ENCODE measurements at regions not wholly inside any gene's neighbourhood (a gene's known extent, or its start where the extent isn't known, plus 50 kb on each side); places are given as distances from the start of the nearest gene placed in this dataset.
"Not testable (repeated sequence)": the region's sequence is repeated elsewhere in the genome, so short reads cannot be mapped to it uniquely, and the experiment has no call there.

DNA sequence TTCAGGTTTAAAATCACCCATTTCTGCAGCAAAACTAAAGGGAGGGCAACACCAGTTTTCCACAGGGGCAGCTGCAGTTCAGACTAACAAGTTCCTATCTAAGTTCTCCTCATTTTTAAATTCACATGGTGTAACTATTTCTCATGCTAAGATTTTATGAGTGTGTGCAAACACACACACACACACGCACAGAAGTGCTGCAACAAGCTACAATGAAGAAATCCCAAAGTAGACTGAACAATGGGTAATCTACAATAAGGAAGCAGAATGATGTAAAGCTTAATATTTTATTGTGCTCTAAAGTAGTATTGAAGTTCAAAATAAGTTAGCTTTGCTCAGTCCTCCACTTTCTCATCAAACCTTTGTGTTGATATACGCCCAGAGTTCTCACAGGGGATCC, 140.8 kb upstream of the SPATA31A3 start:
- H3K9me3 ChIP-seq; H3K4me1 ChIP-seq; H3K4me3 ChIP-seq; intact Hi-C loops (cut with DNase I; ENCODE audit: low total_unique reads); H3K36me3 ChIP-seq; DNase-seq; H3K27me3 ChIP-seq; H3K27ac ChIP-seq: not testable (repeated sequence)

DNA sequence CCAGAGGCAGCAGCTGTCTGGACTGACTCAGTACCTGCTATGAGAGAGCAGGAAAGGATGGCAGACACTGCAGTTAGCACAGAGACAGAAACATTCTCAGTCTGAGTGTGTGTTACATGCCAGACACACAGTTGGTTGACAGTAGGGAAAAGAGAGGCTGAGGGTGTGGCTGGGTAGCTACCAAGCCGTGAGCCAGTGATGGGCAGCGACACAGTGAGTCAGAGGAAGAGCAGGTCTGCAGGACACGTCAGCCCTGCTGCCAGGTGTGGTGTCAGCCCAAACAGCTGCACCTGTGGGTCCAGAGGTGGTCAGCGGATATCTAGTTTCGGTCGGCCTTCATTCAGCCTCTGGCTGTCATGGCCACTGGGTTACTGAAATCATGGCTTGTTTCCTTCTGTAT, 124.4 kb upstream of the SPATA31A3 start:
- H3K27me3 ChIP-seq; intact Hi-C loops (cut with DNase I; ENCODE audit: low total_unique reads); DNase-seq; H3K27ac ChIP-seq; H3K36me3 ChIP-seq; H3K9me3 ChIP-seq; H3K4me3 ChIP-seq; H3K4me1 ChIP-seq: not testable (repeated sequence)

DNA sequence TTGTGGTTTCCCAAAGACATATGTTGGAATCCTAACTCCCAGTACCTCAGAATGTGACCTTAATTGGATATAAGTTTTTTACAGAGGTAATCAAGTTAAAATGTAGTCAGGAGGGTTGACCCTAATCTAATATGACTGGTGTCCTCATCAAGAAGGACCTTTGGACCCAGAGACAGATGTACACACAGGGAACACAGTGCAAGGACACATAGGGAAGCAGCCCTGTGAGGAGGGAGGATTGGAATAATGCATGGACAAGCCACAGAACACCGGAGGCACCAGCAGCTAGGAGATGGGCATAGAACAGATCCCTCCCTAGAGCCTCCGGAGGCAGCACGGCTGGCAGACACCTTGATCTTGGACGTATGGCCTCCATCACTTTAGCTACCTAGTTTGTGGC, 119.8 kb upstream of the SPATA31A3 start:
- DNase-seq; H3K36me3 ChIP-seq; H3K27ac ChIP-seq; H3K27me3 ChIP-seq; H3K4me3 ChIP-seq; intact Hi-C loops (cut with DNase I; ENCODE audit: low total_unique reads); H3K4me1 ChIP-seq; H3K9me3 ChIP-seq: not testable (repeated sequence)

DNA sequence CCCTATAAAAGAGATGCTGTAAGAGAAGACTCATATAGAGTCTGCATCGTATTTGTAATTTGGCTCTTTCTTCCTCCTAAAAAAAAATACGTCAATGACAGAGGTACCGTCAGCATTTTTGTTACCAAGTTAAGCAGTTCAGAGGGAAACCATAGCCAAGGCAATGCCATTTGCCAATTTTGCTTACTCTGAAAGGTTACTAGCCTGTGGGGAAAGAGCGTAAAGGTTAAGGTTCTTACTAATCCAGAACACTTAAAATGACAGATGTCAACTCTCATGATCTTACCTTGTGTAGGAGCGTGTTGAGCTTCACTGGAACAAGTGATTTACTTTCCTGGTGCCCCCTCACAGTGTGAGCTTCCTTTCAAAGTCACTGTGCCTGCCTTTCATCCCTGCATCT, 119.4 kb upstream of the SPATA31A3 start:
- H3K27me3 ChIP-seq; H3K9me3 ChIP-seq; H3K4me3 ChIP-seq; DNase-seq; H3K36me3 ChIP-seq; H3K4me1 ChIP-seq; intact Hi-C loops (cut with DNase I; ENCODE audit: low total_unique reads); H3K27ac ChIP-seq: not testable (repeated sequence)

DNA sequence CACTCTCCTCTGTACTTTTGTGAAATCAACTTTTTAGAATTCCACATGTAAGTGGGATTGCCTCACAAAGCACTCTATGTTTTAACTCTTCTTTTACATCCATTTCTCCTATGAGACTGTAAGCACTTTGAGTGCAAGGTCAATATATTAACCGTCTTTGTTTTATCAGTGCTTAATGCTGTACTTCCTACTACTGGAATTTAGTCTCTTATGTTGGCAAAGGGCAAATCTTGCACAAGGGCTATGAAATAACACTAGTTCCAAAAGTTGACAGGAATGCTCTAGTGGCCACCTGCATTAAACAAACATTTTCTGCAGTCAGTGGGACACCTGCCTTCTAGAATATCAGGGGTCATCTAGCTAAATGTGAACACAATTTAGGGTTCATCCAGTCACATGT, 117.5 kb upstream of the SPATA31A3 start:
- H3K27ac ChIP-seq; H3K36me3 ChIP-seq; DNase-seq; intact Hi-C loops (cut with DNase I; ENCODE audit: low total_unique reads); H3K9me3 ChIP-seq; H3K27me3 ChIP-seq; H3K4me1 ChIP-seq; H3K4me3 ChIP-seq: not testable (repeated sequence)

DNA sequence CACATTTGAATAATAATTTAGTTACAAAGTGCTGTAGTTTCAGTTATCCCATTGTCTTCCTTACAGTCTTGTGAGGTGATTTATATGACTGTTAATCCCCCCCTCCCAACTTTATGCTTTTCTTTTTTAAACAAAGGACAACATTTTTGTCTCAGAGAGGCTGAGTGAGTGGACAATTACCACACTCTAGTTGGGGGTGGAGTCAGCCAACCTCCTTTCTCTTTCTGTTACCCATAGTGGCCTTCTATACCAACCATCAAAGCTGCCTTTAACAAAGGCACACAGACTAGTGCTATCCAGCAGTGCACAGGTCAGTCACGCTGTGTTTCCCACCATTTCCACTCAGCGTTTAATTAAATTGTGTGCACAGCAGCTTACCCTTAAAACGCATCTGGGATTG, 114.3 kb upstream of the SPATA31A3 start:
- H3K27ac ChIP-seq; intact Hi-C loops (cut with DNase I; ENCODE audit: low total_unique reads); H3K27me3 ChIP-seq; H3K4me3 ChIP-seq; H3K36me3 ChIP-seq; DNase-seq; H3K9me3 ChIP-seq; H3K4me1 ChIP-seq: not testable (repeated sequence)

DNA sequence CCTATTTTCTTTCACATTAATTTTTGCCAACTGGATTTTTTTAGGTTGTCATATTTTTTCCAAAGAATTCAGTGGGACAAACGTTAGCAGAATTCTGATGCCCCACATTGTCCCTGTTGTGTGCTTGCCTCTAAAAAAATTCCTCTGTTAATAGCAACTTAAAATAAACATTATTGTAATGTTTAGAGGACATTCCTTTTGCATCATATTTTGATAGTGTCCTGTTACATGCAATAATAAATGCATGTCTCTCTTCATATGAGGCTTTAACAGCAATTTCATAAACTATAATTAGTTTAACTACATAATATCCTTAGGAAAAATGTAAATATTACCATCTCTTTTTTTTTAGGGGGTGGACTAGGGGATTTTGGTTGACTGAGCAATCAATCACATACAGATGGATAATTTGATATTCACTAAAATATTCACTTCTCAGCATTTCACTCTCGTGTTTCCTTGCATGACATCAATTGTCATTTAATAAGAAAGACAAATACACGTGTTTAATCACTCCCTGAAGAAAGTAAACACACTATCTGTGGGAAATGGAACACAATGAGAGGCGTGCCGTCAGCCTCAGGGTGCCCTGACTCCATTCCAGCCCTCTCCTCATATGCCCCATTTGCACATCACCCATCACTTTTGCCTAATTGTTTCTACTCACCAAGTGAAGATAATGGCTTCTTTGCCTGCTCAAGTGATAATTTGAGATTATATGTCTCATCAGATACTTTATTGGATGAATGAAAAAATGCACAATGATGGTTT, 110.3 kb upstream of the SPATA31A3 start:
- H3K27ac ChIP-seq; intact Hi-C loops (cut with DNase I; ENCODE audit: low total_unique reads); H3K4me1 ChIP-seq; H3K4me3 ChIP-seq; H3K9me3 ChIP-seq; H3K36me3 ChIP-seq; H3K27me3 ChIP-seq; DNase-seq: not testable (repeated sequence)

DNA sequence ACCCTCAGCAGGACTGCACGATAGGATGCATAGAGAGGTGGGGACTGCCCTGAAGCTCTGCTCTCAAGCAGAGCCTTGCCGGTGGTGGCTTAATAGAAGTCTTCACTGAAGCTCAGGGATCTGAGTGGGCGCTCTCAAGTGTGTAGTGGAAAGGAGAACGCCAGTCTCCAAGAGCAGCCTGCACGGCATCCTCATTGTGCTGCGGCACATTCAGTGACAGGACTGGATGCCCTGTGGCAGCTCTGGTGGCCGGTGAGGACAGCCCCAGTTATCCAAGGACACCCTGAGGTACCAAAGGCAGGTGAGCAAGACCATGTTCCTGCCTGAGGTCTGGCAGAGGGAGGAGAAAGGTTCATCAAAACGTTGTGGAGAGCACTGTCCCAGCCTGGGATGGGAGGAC, 98.8 kb upstream of the SPATA31A3 start:
- intact Hi-C loops (cut with DNase I; ENCODE audit: low total_unique reads); H3K9me3 ChIP-seq; H3K4me3 ChIP-seq; H3K27me3 ChIP-seq; H3K27ac ChIP-seq; DNase-seq; H3K36me3 ChIP-seq; H3K4me1 ChIP-seq: not testable (repeated sequence)

DNA sequence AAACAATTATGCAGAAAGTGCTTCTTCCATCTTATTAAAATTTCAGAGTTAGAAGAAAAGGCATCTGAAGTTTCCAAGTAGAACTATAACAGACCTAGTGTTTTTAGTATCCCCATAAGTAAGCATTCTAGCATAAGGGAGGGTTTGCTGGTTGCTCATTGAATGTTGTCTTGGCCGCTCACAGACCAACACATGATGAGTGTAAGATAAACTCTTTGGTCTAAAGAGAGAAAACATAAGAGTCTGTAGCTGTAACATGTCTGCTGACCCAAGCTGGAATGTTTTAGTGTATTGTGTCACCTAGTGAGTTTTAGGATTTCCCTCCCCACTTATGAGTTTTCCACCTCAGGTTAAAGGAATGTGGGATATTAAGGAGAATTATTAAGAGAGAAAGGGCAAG, 94.5 kb upstream of the SPATA31A3 start:
- DNase-seq; H3K36me3 ChIP-seq; H3K27me3 ChIP-seq; H3K27ac ChIP-seq; H3K4me1 ChIP-seq; H3K4me3 ChIP-seq; intact Hi-C loops (cut with DNase I; ENCODE audit: low total_unique reads); H3K9me3 ChIP-seq: not testable (repeated sequence)

DNA sequence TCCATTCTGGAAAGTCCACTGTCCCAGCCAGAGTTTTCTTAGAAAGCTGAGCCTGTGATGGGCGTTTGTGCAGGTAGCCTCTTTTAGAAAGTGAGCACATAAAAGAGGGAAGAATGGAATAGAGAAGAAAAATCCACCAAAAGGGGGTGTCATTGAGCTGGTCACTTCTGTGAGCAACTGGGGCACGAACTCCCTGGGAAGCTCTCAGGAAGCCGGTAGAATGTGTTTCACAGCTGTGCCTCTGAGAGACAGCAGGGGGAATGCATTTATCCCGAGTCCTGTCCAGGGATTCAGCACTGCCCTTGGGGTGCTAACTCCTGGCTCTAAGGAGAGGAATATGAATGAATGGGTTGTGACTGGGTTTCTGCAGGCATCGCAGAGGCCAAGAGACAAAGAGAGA, 73.8 kb upstream of the SPATA31A3 start:
- H3K27me3 ChIP-seq; DNase-seq; H3K4me1 ChIP-seq; H3K27ac ChIP-seq; intact Hi-C loops (cut with DNase I; ENCODE audit: low total_unique reads); H3K36me3 ChIP-seq; H3K4me3 ChIP-seq; H3K9me3 ChIP-seq: not testable (repeated sequence)

DNA sequence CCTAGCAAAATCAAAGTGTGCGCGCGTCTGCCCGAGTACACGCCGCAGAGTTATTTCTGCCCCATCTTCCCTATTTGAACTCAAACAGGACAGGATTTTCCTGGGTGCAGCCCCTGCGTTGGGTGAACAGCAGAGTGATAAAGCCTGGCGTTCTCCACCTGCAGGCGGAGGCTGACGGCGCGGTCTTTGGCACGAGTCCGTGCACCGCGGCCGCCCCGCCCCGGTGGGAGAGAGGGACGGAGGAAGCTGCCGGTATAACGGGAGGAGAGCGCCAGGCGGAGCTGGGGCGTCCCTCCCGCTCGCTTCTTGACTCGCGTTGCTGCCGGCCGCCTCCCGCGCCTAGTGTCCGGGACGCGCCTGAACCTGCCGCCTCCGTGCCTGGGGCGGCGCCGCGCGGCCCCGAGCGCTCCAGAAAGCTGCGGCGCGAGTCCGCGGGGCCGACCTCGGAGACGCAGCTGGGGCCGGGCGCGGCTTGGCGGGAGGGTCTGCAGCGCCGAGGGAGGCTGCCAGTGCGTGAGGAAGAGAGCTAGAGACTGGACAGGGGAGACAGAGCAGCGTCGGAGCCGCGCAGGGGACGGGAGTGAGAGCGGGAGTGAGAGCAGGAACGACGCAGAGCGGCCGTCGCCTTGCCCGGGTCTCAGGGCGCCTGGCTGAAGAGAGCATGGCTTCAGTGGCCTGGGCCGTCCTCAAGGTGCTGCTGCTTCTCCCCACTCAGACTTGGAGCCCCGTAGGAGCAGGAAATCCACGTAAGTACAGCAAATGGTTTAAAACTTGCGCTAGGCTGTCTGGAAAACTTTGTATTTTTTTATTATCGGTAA, 66.8 kb upstream of the SPATA31A3 start:
- H3K27ac ChIP-seq; H3K9me3 ChIP-seq; intact Hi-C loops (cut with DNase I; ENCODE audit: low total_unique reads); H3K27me3 ChIP-seq; H3K4me1 ChIP-seq; H3K36me3 ChIP-seq; H3K4me3 ChIP-seq: not testable (repeated sequence)
- DNase-seq: peak in 1 of 2 donors; percentile 14

Data from uterus (tissue), 3 donors.